Breast epithelium (tissue), 3 donors: ENCODE measurements at regions not wholly inside any gene's neighbourhood (a gene's known extent, or its start where the extent isn't known, plus 50 kb on each side); places are given as distances from the start of the nearest gene placed in this dataset.

Source experiments
- CTCF ChIP-seq, 3 donors: fragments of 450-650 bp; IDR thresholded peaks; one replicate each; pipeline ENCODE4 v1.5.1; 2016 to 2017; ENCODE audit warnings: antibody characterized with exemption in 3 of 3, mild to moderate bottlenecking in 3 of 3, moderate library complexity in 3 of 3
- POLR2A ChIP-seq: fragments of 450-650 bp; IDR thresholded peaks from one replicate; pipeline ENCODE4 v1.6.1; 2016; ENCODE audit warnings: antibody characterized with exemption, mild to moderate bottlenecking, moderate library complexity
- POLR2AphosphoS5 ChIP-seq, 3 donors: sonication (generic); formaldehyde crosslinking; IDR thresholded peaks; one replicate each; pipeline ENCODE4 v1.6.1; 2017; ENCODE audit warnings: antibody characterized with exemption in 3 of 3

- TF ChIP-seq POLR2A, result no peak
- no peak for TF ChIP-seq CTCF (IDR thresholded peaks at IDR 0.05)
- TF ChIP-seq POLR2AphosphoS5 (IDR thresholded peaks at IDR 0.05), result no peak
Measured at GRCh38 chr12:123046431-123046830, 66.0 kb downstream of the ARL6IP4 start.
